ENCODE measurements at regions not wholly inside any gene's neighbourhood (a gene's known extent, or its start where the extent isn't known, plus 50 kb on each side); places are given as distances from the start of the nearest gene placed in this dataset.

DNA sequence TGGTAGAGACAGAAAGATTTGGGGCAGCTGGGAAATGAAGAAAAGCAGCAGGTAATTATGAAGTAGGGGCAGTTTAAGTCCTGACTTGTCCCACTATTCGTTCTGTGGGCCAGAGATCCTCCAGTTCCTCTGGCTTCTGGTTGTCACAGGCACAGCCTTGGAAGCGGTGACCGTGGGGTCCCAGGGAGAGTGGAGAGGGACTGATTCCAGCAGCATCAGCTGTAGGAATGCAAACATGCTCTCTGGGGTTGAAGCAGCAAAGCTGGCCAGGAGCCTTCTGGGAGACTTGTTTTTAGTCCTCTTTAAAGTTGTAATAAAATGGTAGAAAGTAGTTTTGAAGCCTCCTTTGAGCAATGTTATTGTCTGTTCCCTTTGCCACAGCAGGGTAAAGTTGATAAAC is 488.0 kb downstream of the LMO4 start:
- TF ChIP-seq, protein P1, sequence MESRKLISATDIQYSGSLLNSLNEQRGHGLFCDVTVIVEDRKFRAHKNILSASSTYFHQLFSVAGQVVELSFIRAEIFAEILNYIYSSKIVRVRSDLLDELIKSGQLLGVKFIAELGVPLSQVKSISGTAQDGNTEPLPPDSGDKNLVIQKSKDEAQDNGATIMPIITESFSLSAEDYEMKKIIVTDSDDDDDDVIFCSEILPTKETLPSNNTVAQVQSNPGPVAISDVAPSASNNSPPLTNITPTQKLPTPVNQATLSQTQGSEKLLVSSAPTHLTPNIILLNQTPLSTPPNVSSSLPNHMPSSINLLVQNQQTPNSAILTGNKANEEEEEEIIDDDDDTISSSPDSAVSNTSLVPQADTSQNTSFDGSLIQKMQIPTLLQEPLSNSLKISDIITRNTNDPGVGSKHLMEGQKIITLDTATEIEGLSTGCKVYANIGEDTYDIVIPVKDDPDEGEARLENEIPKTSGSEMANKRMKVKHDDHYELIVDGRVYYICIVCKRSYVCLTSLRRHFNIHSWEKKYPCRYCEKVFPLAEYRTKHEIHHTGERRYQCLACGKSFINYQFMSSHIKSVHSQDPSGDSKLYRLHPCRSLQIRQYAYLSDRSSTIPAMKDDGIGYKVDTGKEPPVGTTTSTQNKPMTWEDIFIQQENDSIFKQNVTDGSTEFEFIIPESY (IDR thresholded peaks at IDR 0.05): no peak
- TF ChIP-seq, protein P2, sequence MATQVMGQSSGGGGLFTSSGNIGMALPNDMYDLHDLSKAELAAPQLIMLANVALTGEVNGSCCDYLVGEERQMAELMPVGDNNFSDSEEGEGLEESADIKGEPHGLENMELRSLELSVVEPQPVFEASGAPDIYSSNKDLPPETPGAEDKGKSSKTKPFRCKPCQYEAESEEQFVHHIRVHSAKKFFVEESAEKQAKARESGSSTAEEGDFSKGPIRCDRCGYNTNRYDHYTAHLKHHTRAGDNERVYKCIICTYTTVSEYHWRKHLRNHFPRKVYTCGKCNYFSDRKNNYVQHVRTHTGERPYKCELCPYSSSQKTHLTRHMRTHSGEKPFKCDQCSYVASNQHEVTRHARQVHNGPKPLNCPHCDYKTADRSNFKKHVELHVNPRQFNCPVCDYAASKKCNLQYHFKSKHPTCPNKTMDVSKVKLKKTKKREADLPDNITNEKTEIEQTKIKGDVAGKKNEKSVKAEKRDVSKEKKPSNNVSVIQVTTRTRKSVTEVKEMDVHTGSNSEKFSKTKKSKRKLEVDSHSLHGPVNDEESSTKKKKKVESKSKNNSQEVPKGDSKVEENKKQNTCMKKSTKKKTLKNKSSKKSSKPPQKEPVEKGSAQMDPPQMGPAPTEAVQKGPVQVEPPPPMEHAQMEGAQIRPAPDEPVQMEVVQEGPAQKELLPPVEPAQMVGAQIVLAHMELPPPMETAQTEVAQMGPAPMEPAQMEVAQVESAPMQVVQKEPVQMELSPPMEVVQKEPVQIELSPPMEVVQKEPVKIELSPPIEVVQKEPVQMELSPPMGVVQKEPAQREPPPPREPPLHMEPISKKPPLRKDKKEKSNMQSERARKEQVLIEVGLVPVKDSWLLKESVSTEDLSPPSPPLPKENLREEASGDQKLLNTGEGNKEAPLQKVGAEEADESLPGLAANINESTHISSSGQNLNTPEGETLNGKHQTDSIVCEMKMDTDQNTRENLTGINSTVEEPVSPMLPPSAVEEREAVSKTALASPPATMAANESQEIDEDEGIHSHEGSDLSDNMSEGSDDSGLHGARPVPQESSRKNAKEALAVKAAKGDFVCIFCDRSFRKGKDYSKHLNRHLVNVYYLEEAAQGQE (IDR thresholded peaks at IDR 0.05): no peak
- no peak for TF ChIP-seq RXRA (IDR thresholded peaks at IDR 0.05)
- TF ChIP-seq FOXA2 (IDR thresholded peaks at IDR 0.05): no peak
- no peak for TF ChIP-seq EGR1 (IDR thresholded peaks at IDR 0.05; ENCODE audit: low read depth in 2 of 2)
- no peak for TF ChIP-seq HNF4G (IDR thresholded peaks at IDR 0.05)
- no peak for TF ChIP-seq YY1 (IDR thresholded peaks at IDR 0.05)
- no peak for TF ChIP-seq FOXA1 (IDR thresholded peaks at IDR 0.05)
- no peak for TF ChIP-seq JUND (IDR thresholded peaks at IDR 0.05)
- no peak for TF ChIP-seq NR2F2 (IDR thresholded peaks at IDR 0.05)
- no peak for TF ChIP-seq RAD21 (IDR thresholded peaks at IDR 0.05)
- no peak for TF ChIP-seq GABPA (IDR thresholded peaks at IDR 0.05 in 1 of 2, conservative IDR thresholded peaks at IDR 0.05 in 1 of 2)
- no peak for TF ChIP-seq SP1 (IDR thresholded peaks at IDR 0.05)
- TF ChIP-seq, protein P3, sequence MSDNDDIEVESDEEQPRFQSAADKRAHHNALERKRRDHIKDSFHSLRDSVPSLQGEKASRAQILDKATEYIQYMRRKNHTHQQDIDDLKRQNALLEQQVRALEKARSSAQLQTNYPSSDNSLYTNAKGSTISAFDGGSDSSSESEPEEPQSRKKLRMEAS (IDR thresholded peaks at IDR 0.05): no peak
- TF ChIP-seq HNF4A (conservative IDR thresholded peaks at IDR 0.05): no peak
- TF ChIP-seq TAF1 (conservative IDR thresholded peaks at IDR 0.05): no peak
- TF ChIP-seq, protein P4, sequence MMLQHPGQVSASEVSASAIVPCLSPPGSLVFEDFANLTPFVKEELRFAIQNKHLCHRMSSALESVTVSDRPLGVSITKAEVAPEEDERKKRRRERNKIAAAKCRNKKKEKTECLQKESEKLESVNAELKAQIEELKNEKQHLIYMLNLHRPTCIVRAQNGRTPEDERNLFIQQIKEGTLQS (IDR thresholded peaks at IDR 0.05): no peak
- TF ChIP-seq, protein P5, sequence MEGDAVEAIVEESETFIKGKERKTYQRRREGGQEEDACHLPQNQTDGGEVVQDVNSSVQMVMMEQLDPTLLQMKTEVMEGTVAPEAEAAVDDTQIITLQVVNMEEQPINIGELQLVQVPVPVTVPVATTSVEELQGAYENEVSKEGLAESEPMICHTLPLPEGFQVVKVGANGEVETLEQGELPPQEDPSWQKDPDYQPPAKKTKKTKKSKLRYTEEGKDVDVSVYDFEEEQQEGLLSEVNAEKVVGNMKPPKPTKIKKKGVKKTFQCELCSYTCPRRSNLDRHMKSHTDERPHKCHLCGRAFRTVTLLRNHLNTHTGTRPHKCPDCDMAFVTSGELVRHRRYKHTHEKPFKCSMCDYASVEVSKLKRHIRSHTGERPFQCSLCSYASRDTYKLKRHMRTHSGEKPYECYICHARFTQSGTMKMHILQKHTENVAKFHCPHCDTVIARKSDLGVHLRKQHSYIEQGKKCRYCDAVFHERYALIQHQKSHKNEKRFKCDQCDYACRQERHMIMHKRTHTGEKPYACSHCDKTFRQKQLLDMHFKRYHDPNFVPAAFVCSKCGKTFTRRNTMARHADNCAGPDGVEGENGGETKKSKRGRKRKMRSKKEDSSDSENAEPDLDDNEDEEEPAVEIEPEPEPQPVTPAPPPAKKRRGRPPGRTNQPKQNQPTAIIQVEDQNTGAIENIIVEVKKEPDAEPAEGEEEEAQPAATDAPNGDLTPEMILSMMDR (IDR thresholded peaks at IDR 0.05; ENCODE audit: low read depth, low read length, missing input control): no peak

More for the DNA sequence above, 488.0 kb downstream of the LMO4 start:
- no peaks in the 10 kb centered on the region for H3K36me3 ChIP-seq (ENCODE audit: control insufficient read depth in 4 of 4, insufficient read depth in 3 of 4, low read depth in 1 of 4, low read length in 3 of 4)
- no peak for DNase-seq (ENCODE audit: low spot score)
- H3K27me3 ChIP-seq (ENCODE audit: control insufficient read depth in 4 of 4, insufficient read depth in 4 of 4, low read length in 3 of 4): no peaks in the 10 kb centered on the region
- WGBS: 67% methylated on average over 3 of the region's 3 CpGs
- no peak overlapping the region for H3K9ac ChIP-seq (ENCODE audit: low read depth in 1 of 2, low read length in 2 of 2)
- no peaks in the 10 kb centered on the region for H3K9me3 ChIP-seq (ENCODE audit: control insufficient read depth in 4 of 4, low read length in 3 of 4)
- H3K4me3 ChIP-seq (ENCODE audit: low read depth in 1 of 3, low read length in 3 of 3): no peak overlapping the region
- H3K4me1 ChIP-seq (ENCODE audit: control insufficient read depth in 4 of 4, insufficient read depth in 4 of 4, low read length in 3 of 4): peaks cover 0 to 2% (median 0%) of the 10 kb centered on the region in 4 donors
- H3K27ac ChIP-seq (ENCODE audit: low read depth in 1 of 2, low read length in 2 of 2): no peak overlapping the region
